Mesothelial cell of epicardium (in vitro differentiated cells): ENCODE measurements at regions not wholly inside any gene's neighbourhood (a gene's known extent, or its start where the extent isn't known, plus 50 kb on each side); places are given as distances from the start of the nearest gene placed in this dataset.

Experiments used
- DNase-seq, 2 experiments: peaks; one replicate each; pipeline ENCODE4 v3.0.0; 2021; ENCODE audit warnings: low spot score in 2 of 2; ENCODE audit not compliant: unreplicated experiment in 2 of 2
- H3K27ac Mint-ChIP-seq: 2 replicates; pipeline ENCODE4 v1.8.0; 2021; ENCODE audit warnings: mixed read lengths
- H3K27me3 Mint-ChIP-seq: 2 replicates; pipeline ENCODE4 v1.8.0; 2021; ENCODE audit warnings: low read depth, mixed read lengths
- H3K36me3 Mint-ChIP-seq: 2 replicates; pipeline ENCODE4 v1.8.0; 2021; ENCODE audit warnings: mixed read lengths
- H3K4me1 Mint-ChIP-seq: 2 replicates; pipeline ENCODE4 v1.8.0; 2021; ENCODE audit warnings: mixed read lengths
- H3K4me3 Mint-ChIP-seq: 2 replicates; pipeline ENCODE4 v1.8.0; 2021; ENCODE audit warnings: mild to moderate bottlenecking, moderate library complexity, mixed read lengths
- H3K9me3 Mint-ChIP-seq: 2 replicates; pipeline ENCODE4 v1.8.0; 2021; ENCODE audit warnings: mixed read lengths
- TF ChIP-seq, protein P1 (sequence below): fragments of 200-600 bp; sonication (generic); IDR thresholded peaks from one replicate; pipeline ENCODE4 v1.5.0; 2021; ENCODE audit warnings: antibody characterized with exemption; ENCODE audit not compliant: unreplicated experiment

- TF ChIP-seq, protein P1, sequence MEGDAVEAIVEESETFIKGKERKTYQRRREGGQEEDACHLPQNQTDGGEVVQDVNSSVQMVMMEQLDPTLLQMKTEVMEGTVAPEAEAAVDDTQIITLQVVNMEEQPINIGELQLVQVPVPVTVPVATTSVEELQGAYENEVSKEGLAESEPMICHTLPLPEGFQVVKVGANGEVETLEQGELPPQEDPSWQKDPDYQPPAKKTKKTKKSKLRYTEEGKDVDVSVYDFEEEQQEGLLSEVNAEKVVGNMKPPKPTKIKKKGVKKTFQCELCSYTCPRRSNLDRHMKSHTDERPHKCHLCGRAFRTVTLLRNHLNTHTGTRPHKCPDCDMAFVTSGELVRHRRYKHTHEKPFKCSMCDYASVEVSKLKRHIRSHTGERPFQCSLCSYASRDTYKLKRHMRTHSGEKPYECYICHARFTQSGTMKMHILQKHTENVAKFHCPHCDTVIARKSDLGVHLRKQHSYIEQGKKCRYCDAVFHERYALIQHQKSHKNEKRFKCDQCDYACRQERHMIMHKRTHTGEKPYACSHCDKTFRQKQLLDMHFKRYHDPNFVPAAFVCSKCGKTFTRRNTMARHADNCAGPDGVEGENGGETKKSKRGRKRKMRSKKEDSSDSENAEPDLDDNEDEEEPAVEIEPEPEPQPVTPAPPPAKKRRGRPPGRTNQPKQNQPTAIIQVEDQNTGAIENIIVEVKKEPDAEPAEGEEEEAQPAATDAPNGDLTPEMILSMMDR: no peak
- H3K4me3 Mint-ChIP-seq: peak overlapping the region; percentile 72
- DNase-seq: peak; percentile 22 to 49
- H3K9me3 Mint-ChIP-seq: peaks cover 5% of the 10 kb centered on the region
- H3K27me3 Mint-ChIP-seq: peaks cover 61% of the 10 kb centered on the region
- no peak overlapping the region for H3K27ac Mint-ChIP-seq
- H3K36me3 Mint-ChIP-seq: no peaks in the 10 kb centered on the region
- H3K4me1 Mint-ChIP-seq: peaks cover 6% of the 10 kb centered on the region
Observed at GRCh38 chr10:109456566-109457301, 466.6 kb downstream of the XPNPEP1 start.

GRCh38 chr10:109454691-109455090 lies 468.6 kb downstream of the XPNPEP1 start:
- Mint-ChIP-seq H3K9me3 (peaks cover 5% of the 10 kb centered on the region), H3K27me3 (peaks cover 50% of the 10 kb centered on the region), H3K36me3 (no peaks in the 10 kb centered on the region), H3K4me3 (no peak overlapping the region), H3K27ac (no peak overlapping the region), H3K4me1 (peaks cover 14% of the 10 kb centered on the region)
- no peak for DNase-seq
- TF ChIP-seq, protein P1: no peak

GRCh38 chr10:109451879-109452278 lies 471.4 kb downstream of the XPNPEP1 start:
- H3K27me3 Mint-ChIP-seq: peaks cover 26% of the 10 kb centered on the region
- TF ChIP-seq, protein P1: no peak
- DNase-seq: no peak
- H3K36me3 Mint-ChIP-seq: no peaks in the 10 kb centered on the region
- H3K4me3 Mint-ChIP-seq: no peak overlapping the region
- H3K4me1 Mint-ChIP-seq: peaks cover 17% of the 10 kb centered on the region
- H3K27ac Mint-ChIP-seq: no peak overlapping the region
- H3K9me3 Mint-ChIP-seq: no peaks in the 10 kb centered on the region

GRCh38 chr10:109450702-109451101 lies 472.6 kb downstream of the XPNPEP1 start:
- Mint-ChIP-seq H3K27me3 (peaks cover 18% of the 10 kb centered on the region), H3K4me3 (no peak overlapping the region), H3K36me3 (no peaks in the 10 kb centered on the region), H3K4me1 (peaks cover 13% of the 10 kb centered on the region), H3K9me3 (no peaks in the 10 kb centered on the region), H3K27ac (no peak overlapping the region)
- TF ChIP-seq, protein P1: no peak
- DNase-seq: no peak

- Mint-ChIP-seq H3K9me3 (peaks cover 4% of the 10 kb centered on the region), H3K27me3 (no peaks in the 10 kb centered on the region), H3K36me3 (no peaks in the 10 kb centered on the region), H3K27ac (no peak overlapping the region), H3K4me1 (no peaks in the 10 kb centered on the region), H3K4me3 (no peak overlapping the region)
- TF ChIP-seq, protein P1: no peak
- no peak for DNase-seq
Observed at GRCh38 chr10:109433434-109433833, 489.9 kb downstream of the XPNPEP1 start.
